Peyer's patch (tissue), 4 donors: ENCODE measurements at regions not wholly inside any gene's neighbourhood (a gene's known extent, or its start where the extent isn't known, plus 50 kb on each side); places are given as distances from the start of the nearest gene placed in this dataset.

Source experiments
- DNase-seq, 3 donors: peaks; one replicate each; pipeline ENCODE4 v3.0.0-alpha.2; 2017 to 2019
- H3K27ac ChIP-seq, 4 donors: fragments of 200-600 bp; sonication (generic); one replicate each; pipeline ENCODE4 v1.5.1; 2016 to 2019
- H3K27me3 ChIP-seq, 2 donors: fragments of 200-600 bp; sonication (generic); one replicate each; pipeline ENCODE4 v1.5.1; 2019
- H3K36me3 ChIP-seq, 3 donors: fragments of 200-600 bp; sonication (generic); one replicate each; pipeline ENCODE4 v1.5.1; 2016 to 2019
- H3K4me1 ChIP-seq, 4 donors: fragments of 200-600 bp; sonication (generic); one replicate each; pipeline ENCODE4 v1.5.1; 2016 to 2019
- H3K4me3 ChIP-seq, 4 donors: fragments of 200-600 bp; sonication (generic); 1 replicate in 3 of 4; 2 replicates in 1 of 4; pipeline ENCODE4 v1.5.1; 2016 to 2019; ENCODE audit warnings: mild to moderate bottlenecking in 1 of 4
- H3K9me3 ChIP-seq, 4 donors: fragments of 200-600 bp; sonication (generic); one replicate each; pipeline ENCODE4 v1.5.1; 2016 to 2019; ENCODE audit warnings: mild to moderate bottlenecking in 1 of 4
- POLR2A ChIP-seq, 2 donors: fragments of 450-650 bp; IDR thresholded peaks; one replicate each; pipeline ENCODE4 v1.5.1; 2017; ENCODE audit warnings: antibody characterized with exemption in 2 of 2, mild to moderate bottlenecking in 2 of 2, moderate library complexity in 2 of 2
- TF ChIP-seq, protein P1 (sequence below), 6 experiments: fragments of 450-650 bp in 4 of 6; fragments of 200-600 bp in 2 of 6; sonication (generic) in 1 of 6; IDR thresholded peaks; one replicate each; pipeline ENCODE4 v1.5.1; 2017 to 2019; ENCODE audit warnings: antibody characterized with exemption in 6 of 6, mild to moderate bottlenecking in 3 of 6, moderate library complexity in 1 of 6

GRCh38 chr15:72944565-72944964 lies 107.7 kb upstream of the NEO1 start:
- Histone ChIP-seq H3K27me3 (no peaks in the 10 kb centered on the region), H3K9me3 (peaks cover 0 to 4% (median 0%) of the 10 kb centered on the region in 4 donors), H3K4me3 (no peak overlapping the region), H3K4me1 (no peaks in the 10 kb centered on the region), H3K27ac (no peak overlapping the region), H3K36me3 (no peaks in the 10 kb centered on the region)
- DNase-seq: no peak
- TF ChIP-seq, protein P1, sequence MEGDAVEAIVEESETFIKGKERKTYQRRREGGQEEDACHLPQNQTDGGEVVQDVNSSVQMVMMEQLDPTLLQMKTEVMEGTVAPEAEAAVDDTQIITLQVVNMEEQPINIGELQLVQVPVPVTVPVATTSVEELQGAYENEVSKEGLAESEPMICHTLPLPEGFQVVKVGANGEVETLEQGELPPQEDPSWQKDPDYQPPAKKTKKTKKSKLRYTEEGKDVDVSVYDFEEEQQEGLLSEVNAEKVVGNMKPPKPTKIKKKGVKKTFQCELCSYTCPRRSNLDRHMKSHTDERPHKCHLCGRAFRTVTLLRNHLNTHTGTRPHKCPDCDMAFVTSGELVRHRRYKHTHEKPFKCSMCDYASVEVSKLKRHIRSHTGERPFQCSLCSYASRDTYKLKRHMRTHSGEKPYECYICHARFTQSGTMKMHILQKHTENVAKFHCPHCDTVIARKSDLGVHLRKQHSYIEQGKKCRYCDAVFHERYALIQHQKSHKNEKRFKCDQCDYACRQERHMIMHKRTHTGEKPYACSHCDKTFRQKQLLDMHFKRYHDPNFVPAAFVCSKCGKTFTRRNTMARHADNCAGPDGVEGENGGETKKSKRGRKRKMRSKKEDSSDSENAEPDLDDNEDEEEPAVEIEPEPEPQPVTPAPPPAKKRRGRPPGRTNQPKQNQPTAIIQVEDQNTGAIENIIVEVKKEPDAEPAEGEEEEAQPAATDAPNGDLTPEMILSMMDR (IDR thresholded peaks at IDR 0.05): no peak
- TF ChIP-seq POLR2A (IDR thresholded peaks at IDR 0.05): no peak

DNA sequence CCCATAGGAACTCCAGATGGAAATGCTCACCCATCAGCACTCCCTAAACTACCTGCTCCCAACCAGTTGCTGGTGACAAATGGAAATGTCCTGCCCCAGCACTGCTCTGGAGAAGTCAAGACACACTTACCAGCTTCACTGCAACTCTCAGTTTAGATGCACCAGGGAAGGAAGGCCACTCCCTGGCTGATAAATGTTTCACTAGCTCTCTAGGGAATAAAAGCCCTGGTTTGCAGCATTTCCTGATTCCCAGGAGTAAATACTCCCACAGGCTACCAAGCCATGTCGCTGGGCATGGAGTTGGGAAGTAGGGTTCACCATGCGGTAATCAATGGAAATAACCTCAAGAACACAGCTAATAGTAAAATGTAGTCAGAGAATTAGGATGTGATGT lies 112.0 kb upstream of the NEO1 start:
- H3K4me3 ChIP-seq: no peak overlapping the region
- no peaks in the 10 kb centered on the region for H3K4me1 ChIP-seq
- H3K9me3 ChIP-seq: no peaks in the 10 kb centered on the region
- no peaks in the 10 kb centered on the region for H3K36me3 ChIP-seq
- TF ChIP-seq, protein P1 (IDR thresholded peaks at IDR 0.05): peak in 1 of 6 experiments; percentile 6
- TF ChIP-seq POLR2A (IDR thresholded peaks at IDR 0.05): no peak
- DNase-seq: no peak
- no peak overlapping the region for H3K27ac ChIP-seq
- no peaks in the 10 kb centered on the region for H3K27me3 ChIP-seq

GRCh38 chr15:72939514-72940228 lies 112.6 kb upstream of the NEO1 start:
- Histone ChIP-seq H3K4me3 (no peak overlapping the region), H3K27ac (no peak overlapping the region), H3K36me3 (no peaks in the 10 kb centered on the region), H3K27me3 (no peaks in the 10 kb centered on the region), H3K9me3 (no peaks in the 10 kb centered on the region), H3K4me1 (no peaks in the 10 kb centered on the region)
- TF ChIP-seq POLR2A (IDR thresholded peaks at IDR 0.05): no peak
- TF ChIP-seq, protein P1 (IDR thresholded peaks at IDR 0.05): no peak
- DNase-seq: no peak

DNA sequence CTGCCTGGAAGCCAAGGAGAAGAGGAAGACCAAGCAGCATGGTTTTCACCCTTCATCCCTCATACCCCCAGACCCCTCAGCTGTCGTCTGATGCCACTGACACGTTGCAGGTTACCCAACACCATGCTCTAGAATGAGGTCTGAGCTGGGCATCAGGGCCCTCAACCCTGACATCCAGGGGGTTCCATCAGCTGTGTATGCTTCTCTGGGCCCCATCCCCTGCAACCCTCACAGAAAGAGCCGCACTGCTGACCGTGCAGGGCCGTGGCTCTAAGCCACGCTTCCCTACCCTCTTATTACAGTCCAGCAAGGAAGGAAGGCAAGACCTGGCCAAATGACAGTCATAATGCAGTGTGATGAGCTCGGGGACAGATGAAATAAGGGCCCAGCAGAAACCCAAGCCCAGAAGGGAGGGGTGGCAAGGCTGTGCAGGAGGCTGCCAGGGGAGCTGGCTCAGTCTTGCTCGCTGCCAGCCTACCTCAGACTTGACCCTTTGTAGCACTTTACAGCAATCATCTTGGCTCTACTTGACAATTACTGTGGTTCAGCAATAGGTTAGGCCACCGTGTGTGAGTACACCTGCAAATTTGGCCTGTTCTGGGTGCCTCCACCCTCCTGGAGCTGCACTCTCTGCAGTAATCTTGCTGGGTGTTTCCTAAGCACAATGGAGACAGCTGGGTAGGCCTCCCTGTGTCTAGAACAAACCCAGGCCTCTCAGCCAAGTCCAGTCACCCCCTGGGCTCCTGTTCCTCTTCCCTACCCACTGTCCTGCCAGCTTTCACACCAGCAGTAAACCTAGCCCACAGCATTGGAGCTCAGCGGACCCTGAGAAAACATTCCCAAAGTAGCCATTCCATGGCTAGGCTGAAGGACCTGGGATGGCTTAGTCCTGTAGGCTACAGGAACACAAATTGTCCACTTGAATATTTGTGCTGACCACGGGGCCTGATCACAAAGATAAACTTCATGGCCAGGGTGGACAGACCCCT lies 115.3 kb upstream of the NEO1 start:
- no peaks in the 10 kb centered on the region for H3K36me3 ChIP-seq
- TF ChIP-seq POLR2A (IDR thresholded peaks at IDR 0.05): no peak
- TF ChIP-seq, protein P1 (IDR thresholded peaks at IDR 0.05): no peak
- DNase-seq: no peak
- H3K9me3 ChIP-seq: no peaks in the 10 kb centered on the region
- H3K4me3 ChIP-seq: no peak overlapping the region
- H3K4me1 ChIP-seq: no peaks in the 10 kb centered on the region
- H3K27me3 ChIP-seq: no peaks in the 10 kb centered on the region
- no peak overlapping the region for H3K27ac ChIP-seq

GRCh38 chr15:72936237-72936636 lies 116.0 kb upstream of the NEO1 start:
- no peak for DNase-seq
- H3K27me3 ChIP-seq: no peaks in the 10 kb centered on the region
- no peak for TF ChIP-seq POLR2A (IDR thresholded peaks at IDR 0.05)

GRCh38 chr15:72935521-72935920 lies 116.7 kb upstream of the NEO1 start:
- TF ChIP-seq, protein P1 (IDR thresholded peaks at IDR 0.05): no peak
- no peak for TF ChIP-seq POLR2A (IDR thresholded peaks at IDR 0.05)
- Histone ChIP-seq H3K27ac (no peak overlapping the region), H3K4me3 (no peak overlapping the region), H3K9me3 (no peaks in the 10 kb centered on the region), H3K4me1 (no peaks in the 10 kb centered on the region), H3K36me3 (no peaks in the 10 kb centered on the region), H3K27me3 (no peaks in the 10 kb centered on the region)
- DNase-seq: no peak

More at GRCh38 chr15:72936237-72936636, 116.0 kb upstream of the NEO1 start:
- Histone ChIP-seq H3K4me1 (no peaks in the 10 kb centered on the region), H3K27ac (no peak overlapping the region), H3K4me3 (no peak overlapping the region), H3K9me3 (no peaks in the 10 kb centered on the region), H3K36me3 (no peaks in the 10 kb centered on the region)
